Neuronal stem cell (in vitro differentiated cells): ENCODE measurements at regions not wholly inside any gene's neighbourhood (a gene's known extent, or its start where the extent isn't known, plus 50 kb on each side); places are given as distances from the start of the nearest gene placed in this dataset.

Source experiments
- DNase-seq: peaks from one replicate; pipeline ENCODE4 v3.0.0-alpha.2; 2013; ENCODE audit warnings: low spot score
- H2AFZ ChIP-seq: one replicate; pipeline ENCODE4 v1.6.1; 2013; ENCODE audit warnings: mild to moderate bottlenecking, low read length, inconsistent platforms
- H2AK5ac ChIP-seq: 2 replicates; pipeline ENCODE4 v1.6.1; 2013; ENCODE audit warnings: low read depth, mild to moderate bottlenecking, inconsistent platforms, low read length, moderate library complexity, mixed read lengths
- H2BK120ac ChIP-seq: 2 replicates; pipeline ENCODE4 v1.6.1; 2013; ENCODE audit warnings: low read depth, mild to moderate bottlenecking, inconsistent platforms, low read length, moderate library complexity, mixed read lengths
- H2BK12ac ChIP-seq: one replicate; pipeline ENCODE4 v1.6.1; 2013; ENCODE audit warnings: low read length, inconsistent platforms
- H2BK15ac ChIP-seq: 2 replicates; pipeline ENCODE4 v1.6.1; 2013; ENCODE audit warnings: mild to moderate bottlenecking, low read length, inconsistent platforms, mixed read lengths
- H2BK5ac ChIP-seq: one replicate; pipeline ENCODE4 v1.6.1; 2013; ENCODE audit warnings: inconsistent platforms, mild to moderate bottlenecking, low read length, moderate library complexity
- H3K14ac ChIP-seq: one replicate; pipeline ENCODE4 v1.6.1; 2013; ENCODE audit warnings: low read length, inconsistent platforms
- H3K18ac ChIP-seq: 2 replicates; pipeline ENCODE4 v1.6.1; 2013; ENCODE audit warnings: low read length, inconsistent platforms
- H3K23ac ChIP-seq: 2 replicates; pipeline ENCODE4 v1.6.1; 2013; ENCODE audit warnings: low read depth, mild to moderate bottlenecking, mixed read lengths, low read length, inconsistent platforms; ENCODE audit not compliant: poor library complexity
- H3K27ac ChIP-seq: replicated peaks from 3 replicates; pipeline ENCODE4 v1.5.1; 2013; ENCODE audit warnings: low read length, inconsistent platforms
- H3K27me3 ChIP-seq, 3 experiments: 2 replicates each; pipeline ENCODE4 v1.6.1; 2013; ENCODE audit warnings: low read length in 3 of 3, mild to moderate bottlenecking in 2 of 3, inconsistent platforms in 1 of 3, low read depth in 1 of 3, mixed read lengths in 1 of 3, moderate library complexity in 1 of 3; ENCODE audit not compliant: control insufficient read depth in 3 of 3, insufficient read depth in 3 of 3
- H3K36me3 ChIP-seq, 2 donors: replicated peaks in 1 of 2; 2 replicates each; pipeline ENCODE4 v1.6.1; 2013; ENCODE audit warnings: low read length in 2 of 2; ENCODE audit not compliant: control insufficient read depth in 2 of 2, insufficient read depth in 2 of 2
- H3K4ac ChIP-seq: 2 replicates; pipeline ENCODE4 v1.6.1; 2013; ENCODE audit warnings: inconsistent platforms, mild to moderate bottlenecking, low read length, moderate library complexity
- H3K4me1 ChIP-seq, 2 donors: 1 replicate in 1 of 2; 2 replicates in 1 of 2; pipeline ENCODE4 v1.6.1; 2013; ENCODE audit warnings: low read length in 2 of 2, low read depth in 1 of 2; ENCODE audit not compliant: control insufficient read depth in 2 of 2, insufficient read depth in 1 of 2
- H3K4me2 ChIP-seq: one replicate; pipeline ENCODE4 v1.6.1; 2013; ENCODE audit warnings: mild to moderate bottlenecking, low read length, inconsistent platforms; ENCODE audit not compliant: insufficient read depth, poor library complexity, severe bottlenecking
- H3K4me3 ChIP-seq, 2 donors: 2 replicates each; pipeline ENCODE4 v1.5.1; 2013; ENCODE audit warnings: low read length in 2 of 2, mild to moderate bottlenecking in 2 of 2, inconsistent platforms in 1 of 2, moderate library complexity in 1 of 2
- H3K79me1 ChIP-seq: one replicate; pipeline ENCODE4 v1.6.1; 2013; ENCODE audit warnings: low read depth, mild to moderate bottlenecking, inconsistent platforms, low read length, moderate library complexity
- H3K9ac ChIP-seq: one replicate; pipeline ENCODE4 v1.6.1; 2013; ENCODE audit warnings: mild to moderate bottlenecking, low read depth, low read length, inconsistent platforms; ENCODE audit not compliant: poor library complexity
- H3K9me3 ChIP-seq, 2 donors: replicated peaks in 1 of 2; 2 replicates each; pipeline versions ENCODE3 to v1.6.1; 2013; ENCODE audit warnings: low read length in 2 of 2, mild to moderate bottlenecking in 2 of 2, inconsistent platforms in 1 of 2, low read depth in 1 of 2, mixed read lengths in 1 of 2, moderate library complexity in 1 of 2; ENCODE audit not compliant: control insufficient read depth in 2 of 2, insufficient read depth in 1 of 2
- H4K8ac ChIP-seq: one replicate; pipeline ENCODE4 v1.6.1; 2013; ENCODE audit warnings: low read depth, mild to moderate bottlenecking, inconsistent platforms, low read length, moderate library complexity
- H4K91ac ChIP-seq: one replicate; pipeline ENCODE4 v1.6.1; 2013; ENCODE audit warnings: low read length, low read depth, mild to moderate bottlenecking, inconsistent platforms; ENCODE audit not compliant: poor library complexity
- WGBS, 2 donors: extraction: QIAGEN DNeasy Blood & Tissue Kit; methylation state at CpG; one replicate each; pipeline ENCODE4 v1.1.7; 2013; ENCODE audit warnings: missing lambda C conversion rate in 2 of 2, mixed read lengths in 1 of 2; ENCODE audit not compliant: insufficient read length in 2 of 2, insufficient replicate concordance in 1 of 2; ENCODE audit errors: extremely low coverage in 2 of 2; 5-methylcytosine and 5-hydroxymethylcytosine counted together

GRCh38 chr15:95679847-95680582 is 650.5 kb upstream of the NR2F2 start:
- Histone ChIP-seq H4K91ac (no peak overlapping the region), H4K8ac (no peak overlapping the region), H3K9me3 (no peaks in the 10 kb centered on the region), H3K79me1 (no peaks in the 10 kb centered on the region), H2AK5ac (no peak overlapping the region), H3K4me1 (no peaks in the 10 kb centered on the region), H2BK15ac (no peak overlapping the region), H2AFZ (no peak overlapping the region), H3K14ac (no peak overlapping the region), H3K4me3 (no peak overlapping the region), H3K9ac (no peak overlapping the region), H2BK5ac (no peak overlapping the region), H3K27me3 (no peaks in the 10 kb centered on the region), H3K4me2 (no peak overlapping the region), H3K27ac (no peak overlapping the region), H3K18ac (no peak overlapping the region), H2BK12ac (no peak overlapping the region), H3K36me3 (no peaks in the 10 kb centered on the region), H3K4ac (no peak overlapping the region), H3K23ac (no peak overlapping the region), H2BK120ac (no peak overlapping the region)
- DNase-seq = no peak
- WGBS, 2 donors = no CpG with 5 or more reads among the region's 6 CpGs

GRCh38 chr15:95680728-95681127 is 649.8 kb upstream of the NR2F2 start:
- no peak overlapping the region for H4K91ac ChIP-seq
- H3K18ac ChIP-seq = no peak overlapping the region
- DNase-seq = no peak
- WGBS, 2 donors = no CpG with 5 or more reads among the region's 2 CpGs
- no peak overlapping the region for H3K4ac ChIP-seq
- no peaks in the 10 kb centered on the region for H3K27me3 ChIP-seq
- no peak overlapping the region for H2AFZ ChIP-seq
- no peak overlapping the region for H3K4me2 ChIP-seq
- H2BK5ac ChIP-seq = no peak overlapping the region
- no peak overlapping the region for H2BK12ac ChIP-seq
- no peak overlapping the region for H3K4me3 ChIP-seq
- no peak overlapping the region for H3K27ac ChIP-seq
- H3K36me3 ChIP-seq = no peaks in the 10 kb centered on the region
- no peaks in the 10 kb centered on the region for H3K9me3 ChIP-seq
- H4K8ac ChIP-seq = no peak overlapping the region
- no peaks in the 10 kb centered on the region for H3K79me1 ChIP-seq
- H3K9ac ChIP-seq = no peak overlapping the region
- no peak overlapping the region for H2BK120ac ChIP-seq
- no peak overlapping the region for H2AK5ac ChIP-seq
- no peak overlapping the region for H2BK15ac ChIP-seq
- no peak overlapping the region for H3K14ac ChIP-seq
- no peak overlapping the region for H3K23ac ChIP-seq
- no peaks in the 10 kb centered on the region for H3K4me1 ChIP-seq

- Histone ChIP-seq H3K23ac (no peak overlapping the region), H4K8ac (no peak overlapping the region), H3K9ac (no peak overlapping the region), H3K27ac (no peak overlapping the region), H2AFZ (peak overlapping the region; percentile 33), H3K18ac (no peak overlapping the region), H2BK15ac (no peak overlapping the region), H3K4me1 (no peaks in the 10 kb centered on the region), H3K27me3 (no peaks in the 10 kb centered on the region), H3K36me3 (no peaks in the 10 kb centered on the region), H3K4me3 (no peak overlapping the region), H4K91ac (no peak overlapping the region), H3K79me1 (no peaks in the 10 kb centered on the region), H2BK120ac (no peak overlapping the region), H3K14ac (no peak overlapping the region), H2BK12ac (no peak overlapping the region), H2AK5ac (no peak overlapping the region), H3K9me3 (no peaks in the 10 kb centered on the region), H3K4me2 (no peak overlapping the region), H3K4ac (no peak overlapping the region), H2BK5ac (no peak overlapping the region)
- WGBS, 2 donors = no CpG with 5 or more reads among the region's 5 CpGs
- DNase-seq = no peak
Measured at GRCh38 chr15:95681836-95682544, 648.5 kb upstream of the NR2F2 start.

GRCh38 chr15:95684126-95684525 is 646.4 kb upstream of the NR2F2 start:
- no peak overlapping the region for H3K27ac ChIP-seq
- no peak overlapping the region for H4K8ac ChIP-seq
- no peak overlapping the region for H4K91ac ChIP-seq
- DNase-seq = no peak
- H3K9ac ChIP-seq = no peak overlapping the region
- no peaks in the 10 kb centered on the region for H3K79me1 ChIP-seq
- no peak overlapping the region for H3K23ac ChIP-seq
- no peak overlapping the region for H2BK5ac ChIP-seq
- no peak overlapping the region for H2BK12ac ChIP-seq
- H2AFZ ChIP-seq = no peak overlapping the region
- WGBS, 2 donors = no CpG with 5 or more reads among the region's 4 CpGs
- no peak overlapping the region for H3K4ac ChIP-seq
- no peak overlapping the region for H2BK15ac ChIP-seq
- H3K27me3 ChIP-seq = no peaks in the 10 kb centered on the region
- H3K4me3 ChIP-seq = no peak overlapping the region
- H2AK5ac ChIP-seq = no peak overlapping the region
- no peak overlapping the region for H3K4me2 ChIP-seq
- no peak overlapping the region for H3K14ac ChIP-seq
- H3K36me3 ChIP-seq = no peaks in the 10 kb centered on the region
- no peaks in the 10 kb centered on the region for H3K9me3 ChIP-seq
- H3K18ac ChIP-seq = no peak overlapping the region
- no peaks in the 10 kb centered on the region for H3K4me1 ChIP-seq
- no peak overlapping the region for H2BK120ac ChIP-seq
